Right atrium auricular region (tissue), 2 donors: ENCODE measurements at regions not wholly inside any gene's neighbourhood (a gene's known extent, or its start where the extent isn't known, plus 50 kb on each side); places are given as distances from the start of the nearest gene placed in this dataset.

Source experiments
- DNase-seq: peaks from one replicate; pipeline ENCODE4 v3.0.0-alpha.2; 2019; ENCODE audit warnings: low spot score
- H3K27ac ChIP-seq, 2 donors: fragments of 200-600 bp; sonication (generic); 1 replicate in 1 of 2; 2 replicates in 1 of 2; pipeline ENCODE4 v1.5.1; 2016 to 2019
- H3K27me3 ChIP-seq, 2 donors: fragments of 200-600 bp; sonication (generic); one replicate each; pipeline versions ENCODE4 v1.5.1 to v1.6.0; 2017 to 2019
- H3K36me3 ChIP-seq: fragments of 200-600 bp; sonication (generic); one replicate; pipeline ENCODE4 v1.5.1; 2016
- H3K4me1 ChIP-seq, 2 donors: fragments of 200-600 bp; sonication (generic); one replicate each; pipeline versions ENCODE4 v1.5.1 to v1.6.0; 2017 to 2019
- H3K4me3 ChIP-seq, 2 donors: fragments of 200-600 bp; sonication (generic); 1 replicate in 1 of 2; 2 replicates in 1 of 2; pipeline ENCODE4 v1.5.1; 2017 to 2019; ENCODE audit warnings: mild to moderate bottlenecking in 1 of 2, moderate library complexity in 1 of 2
- H3K9me3 ChIP-seq, 2 donors: fragments of 200-600 bp; sonication (generic); one replicate each; pipeline ENCODE4 v1.5.1; 2019
- CTCF ChIP-seq, 2 donors: fragments of 200-600 bp; sonication (generic); IDR thresholded peaks; one replicate each; pipeline ENCODE4 v1.5.1; 2019; ENCODE audit warnings: antibody characterized with exemption in 2 of 2

GRCh38 chr6:87847830-87848210 lies 145.8 kb upstream of the AKIRIN2 start:
- no peaks in the 10 kb centered on the region for H3K4me1 ChIP-seq
- no peak for TF ChIP-seq CTCF (IDR thresholded peaks at IDR 0.05)
- no peaks in the 10 kb centered on the region for H3K9me3 ChIP-seq
- H3K27me3 ChIP-seq: no peaks in the 10 kb centered on the region
- H3K4me3 ChIP-seq: no peak overlapping the region
- H3K27ac ChIP-seq: no peak overlapping the region
- no peaks in the 10 kb centered on the region for H3K36me3 ChIP-seq
- DNase-seq: no peak

- H3K4me1 ChIP-seq: no peaks in the 10 kb centered on the region
- no peak overlapping the region for H3K27ac ChIP-seq
- H3K36me3 ChIP-seq: no peaks in the 10 kb centered on the region
- TF ChIP-seq CTCF (IDR thresholded peaks at IDR 0.05): no peak
- H3K27me3 ChIP-seq: no peaks in the 10 kb centered on the region
- no peak overlapping the region for H3K4me3 ChIP-seq
- no peaks in the 10 kb centered on the region for H3K9me3 ChIP-seq
- DNase-seq: no peak
Measured at GRCh38 chr6:87847135-87847829, 145.2 kb upstream of the AKIRIN2 start.

- Histone ChIP-seq H3K36me3 (no peaks in the 10 kb centered on the region), H3K9me3 (no peaks in the 10 kb centered on the region), H3K4me3 (no peak overlapping the region), H3K27me3 (no peaks in the 10 kb centered on the region), H3K4me1 (no peaks in the 10 kb centered on the region), H3K27ac (no peak overlapping the region)
- no peak for TF ChIP-seq CTCF (IDR thresholded peaks at IDR 0.05)
- no peak for DNase-seq
Measured at GRCh38 chr6:87846434-87846833, 144.4 kb upstream of the AKIRIN2 start.

GRCh38 chr6:87840324-87840723 lies 138.3 kb upstream of the AKIRIN2 start:
- Histone ChIP-seq H3K27ac (no peak overlapping the region), H3K27me3 (no peaks in the 10 kb centered on the region), H3K36me3 (no peaks in the 10 kb centered on the region), H3K4me1 (no peaks in the 10 kb centered on the region), H3K9me3 (peaks cover 0 to 8% of the 10 kb centered on the region in 2 donors), H3K4me3 (no peak overlapping the region)
- TF ChIP-seq CTCF (IDR thresholded peaks at IDR 0.05): no peak
- DNase-seq: no peak

- peaks cover 0 to 8% of the 10 kb centered on the region in 2 donors for H3K9me3 ChIP-seq
- no peaks in the 10 kb centered on the region for H3K36me3 ChIP-seq
- DNase-seq: no peak
- H3K27ac ChIP-seq: no peak overlapping the region
- no peak for TF ChIP-seq CTCF (IDR thresholded peaks at IDR 0.05)
- no peak overlapping the region for H3K4me3 ChIP-seq
- H3K4me1 ChIP-seq: no peaks in the 10 kb centered on the region
- no peaks in the 10 kb centered on the region for H3K27me3 ChIP-seq
Measured at GRCh38 chr6:87837876-87838275, 135.8 kb upstream of the AKIRIN2 start.

GRCh38 chr6:87837444-87837843 lies 135.4 kb upstream of the AKIRIN2 start:
- H3K4me3 ChIP-seq: no peak overlapping the region
- no peak for TF ChIP-seq CTCF (IDR thresholded peaks at IDR 0.05)

More at GRCh38 chr6:87837444-87837843, 135.4 kb upstream of the AKIRIN2 start:
- Histone ChIP-seq H3K9me3 (peaks cover 0 to 8% of the 10 kb centered on the region in 2 donors), H3K4me1 (no peaks in the 10 kb centered on the region), H3K27me3 (no peaks in the 10 kb centered on the region), H3K27ac (no peak overlapping the region), H3K36me3 (no peaks in the 10 kb centered on the region)
- no peak for DNase-seq
